ENCODE measurements at regions not wholly inside any gene's neighbourhood (a gene's known extent, or its start where the extent isn't known, plus 50 kb on each side); places are given as distances from the start of the nearest gene placed in this dataset.

DNA sequence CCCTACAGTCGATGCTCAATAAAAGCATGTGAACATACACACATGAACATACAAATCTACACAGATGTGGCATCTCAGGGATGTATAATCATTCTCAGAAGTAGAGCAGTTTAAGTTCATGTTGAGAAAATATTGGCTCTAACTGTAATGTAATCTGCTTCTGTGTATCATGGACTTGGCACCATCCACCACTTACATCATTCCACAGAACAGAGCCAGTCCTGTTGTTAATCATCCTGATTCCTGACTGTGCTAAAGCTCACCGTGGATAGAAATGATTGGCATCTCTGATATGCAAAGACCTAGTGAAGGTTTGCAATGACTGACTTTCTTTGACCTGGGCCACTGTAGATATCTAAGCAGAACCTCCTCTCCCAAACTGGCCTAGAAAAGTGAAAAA is 1141.3 kb downstream of the BCL11B start:
- TF ChIP-seq KLF16 (tag by site-specific recombination; IDR thresholded peaks at IDR 0.05), result no peak
- TF ChIP-seq, protein P1, sequence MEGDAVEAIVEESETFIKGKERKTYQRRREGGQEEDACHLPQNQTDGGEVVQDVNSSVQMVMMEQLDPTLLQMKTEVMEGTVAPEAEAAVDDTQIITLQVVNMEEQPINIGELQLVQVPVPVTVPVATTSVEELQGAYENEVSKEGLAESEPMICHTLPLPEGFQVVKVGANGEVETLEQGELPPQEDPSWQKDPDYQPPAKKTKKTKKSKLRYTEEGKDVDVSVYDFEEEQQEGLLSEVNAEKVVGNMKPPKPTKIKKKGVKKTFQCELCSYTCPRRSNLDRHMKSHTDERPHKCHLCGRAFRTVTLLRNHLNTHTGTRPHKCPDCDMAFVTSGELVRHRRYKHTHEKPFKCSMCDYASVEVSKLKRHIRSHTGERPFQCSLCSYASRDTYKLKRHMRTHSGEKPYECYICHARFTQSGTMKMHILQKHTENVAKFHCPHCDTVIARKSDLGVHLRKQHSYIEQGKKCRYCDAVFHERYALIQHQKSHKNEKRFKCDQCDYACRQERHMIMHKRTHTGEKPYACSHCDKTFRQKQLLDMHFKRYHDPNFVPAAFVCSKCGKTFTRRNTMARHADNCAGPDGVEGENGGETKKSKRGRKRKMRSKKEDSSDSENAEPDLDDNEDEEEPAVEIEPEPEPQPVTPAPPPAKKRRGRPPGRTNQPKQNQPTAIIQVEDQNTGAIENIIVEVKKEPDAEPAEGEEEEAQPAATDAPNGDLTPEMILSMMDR (tag by site-specific recombination; IDR thresholded peaks at IDR 0.05), result no peak
- no peak for TF ChIP-seq HOXA7 (CRISPR knock-in tag; IDR thresholded peaks at IDR 0.05; ENCODE audit: borderline replicate concordance)
- TF ChIP-seq TSHZ1 (tag by site-specific recombination; IDR thresholded peaks at IDR 0.05; ENCODE audit: borderline replicate concordance), result no peak
- TF ChIP-seq ZNF211 (tag by site-specific recombination; IDR thresholded peaks at IDR 0.05; ENCODE audit: low read depth), result no peak
- TF ChIP-seq, protein P2, sequence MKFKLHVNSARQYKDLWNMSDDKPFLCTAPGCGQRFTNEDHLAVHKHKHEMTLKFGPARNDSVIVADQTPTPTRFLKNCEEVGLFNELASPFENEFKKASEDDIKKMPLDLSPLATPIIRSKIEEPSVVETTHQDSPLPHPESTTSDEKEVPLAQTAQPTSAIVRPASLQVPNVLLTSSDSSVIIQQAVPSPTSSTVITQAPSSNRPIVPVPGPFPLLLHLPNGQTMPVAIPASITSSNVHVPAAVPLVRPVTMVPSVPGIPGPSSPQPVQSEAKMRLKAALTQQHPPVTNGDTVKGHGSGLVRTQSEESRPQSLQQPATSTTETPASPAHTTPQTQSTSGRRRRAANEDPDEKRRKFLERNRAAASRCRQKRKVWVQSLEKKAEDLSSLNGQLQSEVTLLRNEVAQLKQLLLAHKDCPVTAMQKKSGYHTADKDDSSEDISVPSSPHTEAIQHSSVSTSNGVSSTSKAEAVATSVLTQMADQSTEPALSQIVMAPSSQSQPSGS (tag by site-specific recombination; IDR thresholded peaks at IDR 0.05; ENCODE audit: low read depth), result no peak
- TF ChIP-seq, protein P3, sequence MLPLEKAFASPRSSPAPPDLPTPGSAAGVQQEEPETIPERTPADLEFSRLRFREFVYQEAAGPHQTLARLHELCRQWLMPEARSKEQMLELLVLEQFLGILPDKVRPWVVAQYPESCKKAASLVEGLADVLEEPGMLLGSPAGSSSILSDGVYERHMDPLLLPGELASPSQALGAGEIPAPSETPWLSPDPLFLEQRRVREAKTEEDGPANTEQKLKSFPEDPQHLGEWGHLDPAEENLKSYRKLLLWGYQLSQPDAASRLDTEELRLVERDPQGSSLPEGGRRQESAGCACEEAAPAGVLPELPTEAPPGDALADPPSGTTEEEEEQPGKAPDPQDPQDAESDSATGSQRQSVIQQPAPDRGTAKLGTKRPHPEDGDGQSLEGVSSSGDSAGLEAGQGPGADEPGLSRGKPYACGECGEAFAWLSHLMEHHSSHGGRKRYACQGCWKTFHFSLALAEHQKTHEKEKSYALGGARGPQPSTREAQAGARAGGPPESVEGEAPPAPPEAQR (tag by site-specific recombination; IDR thresholded peaks at IDR 0.05), result no peak
- no peak for TF ChIP-seq ZFP37 (tag by site-specific recombination; IDR thresholded peaks at IDR 0.05)
- TF ChIP-seq, protein P4, sequence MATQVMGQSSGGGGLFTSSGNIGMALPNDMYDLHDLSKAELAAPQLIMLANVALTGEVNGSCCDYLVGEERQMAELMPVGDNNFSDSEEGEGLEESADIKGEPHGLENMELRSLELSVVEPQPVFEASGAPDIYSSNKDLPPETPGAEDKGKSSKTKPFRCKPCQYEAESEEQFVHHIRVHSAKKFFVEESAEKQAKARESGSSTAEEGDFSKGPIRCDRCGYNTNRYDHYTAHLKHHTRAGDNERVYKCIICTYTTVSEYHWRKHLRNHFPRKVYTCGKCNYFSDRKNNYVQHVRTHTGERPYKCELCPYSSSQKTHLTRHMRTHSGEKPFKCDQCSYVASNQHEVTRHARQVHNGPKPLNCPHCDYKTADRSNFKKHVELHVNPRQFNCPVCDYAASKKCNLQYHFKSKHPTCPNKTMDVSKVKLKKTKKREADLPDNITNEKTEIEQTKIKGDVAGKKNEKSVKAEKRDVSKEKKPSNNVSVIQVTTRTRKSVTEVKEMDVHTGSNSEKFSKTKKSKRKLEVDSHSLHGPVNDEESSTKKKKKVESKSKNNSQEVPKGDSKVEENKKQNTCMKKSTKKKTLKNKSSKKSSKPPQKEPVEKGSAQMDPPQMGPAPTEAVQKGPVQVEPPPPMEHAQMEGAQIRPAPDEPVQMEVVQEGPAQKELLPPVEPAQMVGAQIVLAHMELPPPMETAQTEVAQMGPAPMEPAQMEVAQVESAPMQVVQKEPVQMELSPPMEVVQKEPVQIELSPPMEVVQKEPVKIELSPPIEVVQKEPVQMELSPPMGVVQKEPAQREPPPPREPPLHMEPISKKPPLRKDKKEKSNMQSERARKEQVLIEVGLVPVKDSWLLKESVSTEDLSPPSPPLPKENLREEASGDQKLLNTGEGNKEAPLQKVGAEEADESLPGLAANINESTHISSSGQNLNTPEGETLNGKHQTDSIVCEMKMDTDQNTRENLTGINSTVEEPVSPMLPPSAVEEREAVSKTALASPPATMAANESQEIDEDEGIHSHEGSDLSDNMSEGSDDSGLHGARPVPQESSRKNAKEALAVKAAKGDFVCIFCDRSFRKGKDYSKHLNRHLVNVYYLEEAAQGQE (tag by site-specific recombination; IDR thresholded peaks at IDR 0.05), result no peak
- TF ChIP-seq, protein P5, sequence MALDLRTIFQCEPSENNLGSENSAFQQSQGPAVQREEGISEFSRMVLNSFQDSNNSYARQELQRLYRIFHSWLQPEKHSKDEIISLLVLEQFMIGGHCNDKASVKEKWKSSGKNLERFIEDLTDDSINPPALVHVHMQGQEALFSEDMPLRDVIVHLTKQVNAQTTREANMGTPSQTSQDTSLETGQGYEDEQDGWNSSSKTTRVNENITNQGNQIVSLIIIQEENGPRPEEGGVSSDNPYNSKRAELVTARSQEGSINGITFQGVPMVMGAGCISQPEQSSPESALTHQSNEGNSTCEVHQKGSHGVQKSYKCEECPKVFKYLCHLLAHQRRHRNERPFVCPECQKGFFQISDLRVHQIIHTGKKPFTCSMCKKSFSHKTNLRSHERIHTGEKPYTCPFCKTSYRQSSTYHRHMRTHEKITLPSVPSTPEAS (tag by site-specific recombination; IDR thresholded peaks at IDR 0.05), result no peak
- TF ChIP-seq ZNF274 (IDR thresholded peaks at IDR 0.05; ENCODE audit: low read length), result no peak
- TF ChIP-seq ZNF274 (tag by site-specific recombination; IDR thresholded peaks at IDR 0.05; ENCODE audit: borderline replicate concordance), result no peak
- no peak for TF ChIP-seq ZBTB1 (tag by site-specific recombination; IDR thresholded peaks at IDR 0.05)
